GM23338 (cell line): ENCODE measurements at regions not wholly inside any gene's neighbourhood (a gene's known extent, or its start where the extent isn't known, plus 50 kb on each side); places are given as distances from the start of the nearest gene placed in this dataset.

ENCODE experiments used
- CREB1 ChIP-seq: fragments of 250-450 bp; sonication (Bioruptor Pico); IDR thresholded peaks from 2 replicates; pipeline ENCODE4 v1.5.0; 2020; ENCODE audit warnings: low read depth, mild to moderate bottlenecking, moderate library complexity
- EZH2 ChIP-seq: fragments of 200-600 bp; sonication (generic); IDR thresholded peaks from one replicate; pipeline ENCODE4 v1.8.0; 2017; ENCODE audit warnings: antibody characterized with exemption, mild to moderate bottlenecking, low read depth; ENCODE audit not compliant: unreplicated experiment
- EZH2phosphoT487 ChIP-seq: fragments of 200-600 bp; sonication (generic); IDR thresholded peaks from one replicate; pipeline ENCODE4 v1.8.1; 2018; ENCODE audit warnings: antibody characterized with exemption; ENCODE audit not compliant: unreplicated experiment
- JUNB ChIP-seq: IDR thresholded peaks from one replicate; pipeline ENCODE4 v1.6.1; 2016; ENCODE audit warnings: antibody characterized with exemption; ENCODE audit not compliant: unreplicated experiment
- NANOG ChIP-seq: IDR thresholded peaks from 2 replicates; pipeline ENCODE4 v1.6.1; 2016; ENCODE audit warnings: antibody characterized with exemption, borderline replicate concordance
- POLR2AphosphoS5 ChIP-seq: IDR thresholded peaks from 2 replicates; pipeline ENCODE4 v1.6.1; 2016; ENCODE audit warnings: antibody characterized with exemption, low read depth
- STAT1 ChIP-seq: IDR thresholded peaks from one replicate; pipeline ENCODE4 v1.6.1; 2016; ENCODE audit warnings: antibody characterized with exemption; ENCODE audit not compliant: unreplicated experiment
- ZNF114 ChIP-seq: fragments of 250-450 bp; sonication (Bioruptor Pico); IDR thresholded peaks from 2 replicates; pipeline ENCODE4 v1.5.0; 2020; ENCODE audit warnings: mild to moderate bottlenecking, moderate library complexity
- ZNF331 ChIP-seq: fragments of 250-450 bp; sonication (Bioruptor Pico); IDR thresholded peaks from 2 replicates; pipeline ENCODE4 v1.5.0; 2020; ENCODE audit warnings: low read depth, mild to moderate bottlenecking, moderate library complexity
- TF ChIP-seq, protein P1 (sequence below): fragments of 250-450 bp; sonication (Bioruptor Pico); IDR thresholded peaks from 2 replicates; pipeline ENCODE4 v1.5.0; 2020; ENCODE audit warnings: mild to moderate bottlenecking, moderate library complexity
- TF ChIP-seq, protein P2 (sequence below), 2 experiments: fragments of 200-600 bp in 1 of 2; sonication (generic) in 1 of 2; conservative IDR thresholded peaks; 2 replicates each; pipeline versions ENCODE4 v1.5.1 to v1.6.1; 2016 to 2017; ENCODE audit warnings: antibody characterized with exemption in 2 of 2, low read depth in 2 of 2, mild to moderate bottlenecking in 2 of 2, moderate library complexity in 1 of 2
- TF ChIP-seq, protein P3 (sequence below): IDR thresholded peaks from 2 replicates; pipeline ENCODE4 v1.6.1; 2016; ENCODE audit warnings: antibody characterized with exemption

GRCh38 chr13:109628251-109628699, 158.1 kb downstream of the IRS2 start (continued):
- TF ChIP-seq, protein P1, sequence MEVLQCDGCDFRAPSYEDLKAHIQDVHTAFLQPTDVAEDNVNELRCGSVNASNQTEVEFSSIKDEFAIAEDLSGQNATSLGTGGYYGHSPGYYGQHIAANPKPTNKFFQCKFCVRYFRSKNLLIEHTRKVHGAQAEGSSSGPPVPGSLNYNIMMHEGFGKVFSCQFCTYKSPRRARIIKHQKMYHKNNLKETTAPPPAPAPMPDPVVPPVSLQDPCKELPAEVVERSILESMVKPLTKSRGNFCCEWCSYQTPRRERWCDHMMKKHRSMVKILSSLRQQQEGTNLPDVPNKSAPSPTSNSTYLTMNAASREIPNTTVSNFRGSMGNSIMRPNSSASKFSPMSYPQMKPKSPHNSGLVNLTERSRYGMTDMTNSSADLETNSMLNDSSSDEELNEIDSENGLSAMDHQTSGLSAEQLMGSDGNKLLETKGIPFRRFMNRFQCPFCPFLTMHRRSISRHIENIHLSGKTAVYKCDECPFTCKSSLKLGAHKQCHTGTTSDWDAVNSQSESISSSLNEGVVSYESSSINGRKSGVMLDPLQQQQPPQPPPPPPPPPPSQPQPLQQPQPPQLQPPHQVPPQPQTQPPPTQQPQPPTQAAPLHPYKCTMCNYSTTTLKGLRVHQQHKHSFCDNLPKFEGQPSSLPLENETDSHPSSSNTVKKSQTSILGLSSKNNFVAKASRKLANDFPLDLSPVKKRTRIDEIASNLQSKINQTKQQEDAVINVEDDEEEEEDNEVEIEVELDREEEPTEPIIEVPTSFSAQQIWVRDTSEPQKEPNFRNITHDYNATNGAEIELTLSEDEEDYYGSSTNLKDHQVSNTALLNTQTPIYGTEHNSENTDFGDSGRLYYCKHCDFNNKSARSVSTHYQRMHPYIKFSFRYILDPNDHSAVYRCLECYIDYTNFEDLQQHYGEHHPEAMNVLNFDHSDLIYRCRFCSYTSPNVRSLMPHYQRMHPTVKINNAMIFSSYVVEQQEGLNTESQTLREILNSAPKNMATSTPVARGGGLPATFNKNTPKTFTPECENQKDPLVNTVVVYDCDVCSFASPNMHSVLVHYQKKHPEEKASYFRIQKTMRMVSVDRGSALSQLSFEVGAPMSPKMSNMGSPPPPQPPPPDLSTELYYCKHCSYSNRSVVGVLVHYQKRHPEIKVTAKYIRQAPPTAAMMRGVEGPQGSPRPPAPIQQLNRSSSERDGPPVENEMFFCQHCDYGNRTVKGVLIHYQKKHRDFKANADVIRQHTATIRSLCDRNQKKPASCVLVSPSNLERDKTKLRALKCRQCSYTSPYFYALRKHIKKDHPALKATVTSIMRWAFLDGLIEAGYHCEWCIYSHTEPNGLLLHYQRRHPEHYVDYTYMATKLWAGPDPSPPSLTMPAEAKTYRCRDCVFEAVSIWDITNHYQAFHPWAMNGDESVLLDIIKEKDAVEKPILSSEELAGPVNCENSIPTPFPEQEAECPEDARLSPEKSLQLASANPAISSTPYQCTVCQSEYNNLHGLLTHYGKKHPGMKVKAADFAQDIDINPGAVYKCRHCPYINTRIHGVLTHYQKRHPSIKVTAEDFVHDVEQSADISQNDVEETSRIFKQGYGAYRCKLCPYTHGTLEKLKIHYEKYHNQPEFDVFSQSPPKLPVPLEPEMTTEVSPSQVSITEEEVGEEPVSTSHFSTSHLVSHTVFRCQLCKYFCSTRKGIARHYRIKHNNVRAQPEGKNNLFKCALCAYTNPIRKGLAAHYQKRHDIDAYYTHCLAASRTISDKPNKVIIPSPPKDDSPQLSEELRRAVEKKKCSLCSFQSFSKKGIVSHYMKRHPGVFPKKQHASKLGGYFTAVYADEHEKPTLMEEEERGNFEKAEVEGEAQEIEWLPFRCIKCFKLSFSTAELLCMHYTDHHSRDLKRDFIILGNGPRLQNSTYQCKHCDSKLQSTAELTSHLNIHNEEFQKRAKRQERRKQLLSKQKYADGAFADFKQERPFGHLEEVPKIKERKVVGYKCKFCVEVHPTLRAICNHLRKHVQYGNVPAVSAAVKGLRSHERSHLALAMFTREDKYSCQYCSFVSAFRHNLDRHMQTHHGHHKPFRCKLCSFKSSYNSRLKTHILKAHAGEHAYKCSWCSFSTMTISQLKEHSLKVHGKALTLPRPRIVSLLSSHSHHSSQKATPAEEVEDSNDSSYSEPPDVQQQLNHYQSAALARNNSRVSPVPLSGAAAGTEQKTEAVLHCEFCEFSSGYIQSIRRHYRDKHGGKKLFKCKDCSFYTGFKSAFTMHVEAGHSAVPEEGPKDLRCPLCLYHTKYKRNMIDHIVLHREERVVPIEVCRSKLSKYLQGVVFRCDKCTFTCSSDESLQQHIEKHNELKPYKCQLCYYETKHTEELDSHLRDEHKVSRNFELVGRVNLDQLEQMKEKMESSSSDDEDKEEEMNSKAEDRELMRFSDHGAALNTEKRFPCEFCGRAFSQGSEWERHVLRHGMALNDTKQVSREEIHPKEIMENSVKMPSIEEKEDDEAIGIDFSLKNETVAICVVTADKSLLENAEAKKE (CRISPR knock-in tag): no peak
- no peak for TF ChIP-seq ZNF114 (CRISPR knock-in tag)
- no peak for TF ChIP-seq JUNB
- TF ChIP-seq ZNF331 (CRISPR knock-in tag): no peak
- no peak for TF ChIP-seq POLR2AphosphoS5
- TF ChIP-seq EZH2: no peak
- no peak for TF ChIP-seq EZH2phosphoT487
- no peak for TF ChIP-seq NANOG
- TF ChIP-seq STAT1: no peak
- TF ChIP-seq CREB1: no peak
- TF ChIP-seq, protein P2, sequence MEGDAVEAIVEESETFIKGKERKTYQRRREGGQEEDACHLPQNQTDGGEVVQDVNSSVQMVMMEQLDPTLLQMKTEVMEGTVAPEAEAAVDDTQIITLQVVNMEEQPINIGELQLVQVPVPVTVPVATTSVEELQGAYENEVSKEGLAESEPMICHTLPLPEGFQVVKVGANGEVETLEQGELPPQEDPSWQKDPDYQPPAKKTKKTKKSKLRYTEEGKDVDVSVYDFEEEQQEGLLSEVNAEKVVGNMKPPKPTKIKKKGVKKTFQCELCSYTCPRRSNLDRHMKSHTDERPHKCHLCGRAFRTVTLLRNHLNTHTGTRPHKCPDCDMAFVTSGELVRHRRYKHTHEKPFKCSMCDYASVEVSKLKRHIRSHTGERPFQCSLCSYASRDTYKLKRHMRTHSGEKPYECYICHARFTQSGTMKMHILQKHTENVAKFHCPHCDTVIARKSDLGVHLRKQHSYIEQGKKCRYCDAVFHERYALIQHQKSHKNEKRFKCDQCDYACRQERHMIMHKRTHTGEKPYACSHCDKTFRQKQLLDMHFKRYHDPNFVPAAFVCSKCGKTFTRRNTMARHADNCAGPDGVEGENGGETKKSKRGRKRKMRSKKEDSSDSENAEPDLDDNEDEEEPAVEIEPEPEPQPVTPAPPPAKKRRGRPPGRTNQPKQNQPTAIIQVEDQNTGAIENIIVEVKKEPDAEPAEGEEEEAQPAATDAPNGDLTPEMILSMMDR (conservative IDR thresholded peaks at IDR 0.05; ENCODE audit: low read depth in 2 of 2): no peak
- TF ChIP-seq, protein P3, sequence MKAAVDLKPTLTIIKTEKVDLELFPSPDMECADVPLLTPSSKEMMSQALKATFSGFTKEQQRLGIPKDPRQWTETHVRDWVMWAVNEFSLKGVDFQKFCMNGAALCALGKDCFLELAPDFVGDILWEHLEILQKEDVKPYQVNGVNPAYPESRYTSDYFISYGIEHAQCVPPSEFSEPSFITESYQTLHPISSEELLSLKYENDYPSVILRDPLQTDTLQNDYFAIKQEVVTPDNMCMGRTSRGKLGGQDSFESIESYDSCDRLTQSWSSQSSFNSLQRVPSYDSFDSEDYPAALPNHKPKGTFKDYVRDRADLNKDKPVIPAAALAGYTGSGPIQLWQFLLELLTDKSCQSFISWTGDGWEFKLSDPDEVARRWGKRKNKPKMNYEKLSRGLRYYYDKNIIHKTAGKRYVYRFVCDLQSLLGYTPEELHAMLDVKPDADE: no peak
